Astrocyte (in vitro differentiated cells and primary cell): ENCODE measurements at regions not wholly inside any gene's neighbourhood (a gene's known extent, or its start where the extent isn't known, plus 50 kb on each side); places are given as distances from the start of the nearest gene placed in this dataset.

Source experiments
- EZH2 ChIP-seq: IDR thresholded peaks from 2 replicates; pipeline ENCODE4 v1.6.1; 2012; ENCODE audit warnings: mild to moderate bottlenecking, low read length, inconsistent platforms; ENCODE audit not compliant: insufficient read depth
- TF ChIP-seq, protein P1 (sequence below): IDR thresholded peaks from 2 replicates; pipeline ENCODE4 v1.5.1; 2011; ENCODE audit warnings: low read depth, mild to moderate bottlenecking, inconsistent platforms, low read length, moderate library complexity; ENCODE audit not compliant: insufficient read depth

DNA sequence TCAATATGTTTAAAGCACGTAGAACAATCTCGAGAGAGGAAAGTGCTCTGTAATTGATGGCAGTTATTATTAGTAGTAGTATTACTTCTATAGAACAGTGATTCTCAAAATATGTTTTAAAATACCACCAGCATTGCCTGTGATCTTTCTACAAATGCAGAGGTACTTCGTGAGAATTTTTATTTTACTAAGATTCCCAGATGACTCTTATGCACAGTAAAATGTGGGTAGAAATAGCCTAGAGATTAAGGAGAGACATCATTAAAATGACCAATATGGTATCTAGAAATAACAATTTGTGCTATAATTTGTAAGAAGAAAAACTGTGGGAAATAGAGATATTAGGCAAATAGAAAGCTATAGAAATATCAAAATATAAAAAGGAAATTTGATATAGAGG, 157.9 kb downstream of the SUCNR1 start:
- TF ChIP-seq, protein P1, sequence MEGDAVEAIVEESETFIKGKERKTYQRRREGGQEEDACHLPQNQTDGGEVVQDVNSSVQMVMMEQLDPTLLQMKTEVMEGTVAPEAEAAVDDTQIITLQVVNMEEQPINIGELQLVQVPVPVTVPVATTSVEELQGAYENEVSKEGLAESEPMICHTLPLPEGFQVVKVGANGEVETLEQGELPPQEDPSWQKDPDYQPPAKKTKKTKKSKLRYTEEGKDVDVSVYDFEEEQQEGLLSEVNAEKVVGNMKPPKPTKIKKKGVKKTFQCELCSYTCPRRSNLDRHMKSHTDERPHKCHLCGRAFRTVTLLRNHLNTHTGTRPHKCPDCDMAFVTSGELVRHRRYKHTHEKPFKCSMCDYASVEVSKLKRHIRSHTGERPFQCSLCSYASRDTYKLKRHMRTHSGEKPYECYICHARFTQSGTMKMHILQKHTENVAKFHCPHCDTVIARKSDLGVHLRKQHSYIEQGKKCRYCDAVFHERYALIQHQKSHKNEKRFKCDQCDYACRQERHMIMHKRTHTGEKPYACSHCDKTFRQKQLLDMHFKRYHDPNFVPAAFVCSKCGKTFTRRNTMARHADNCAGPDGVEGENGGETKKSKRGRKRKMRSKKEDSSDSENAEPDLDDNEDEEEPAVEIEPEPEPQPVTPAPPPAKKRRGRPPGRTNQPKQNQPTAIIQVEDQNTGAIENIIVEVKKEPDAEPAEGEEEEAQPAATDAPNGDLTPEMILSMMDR = no peak
- no peak for TF ChIP-seq EZH2
